OCI-LY1 (cell line): ENCODE measurements at regions not wholly inside any gene's neighbourhood (a gene's known extent, or its start where the extent isn't known, plus 50 kb on each side); places are given as distances from the start of the nearest gene placed in this dataset.

Experiments used
- EZH2 ChIP-seq: fragments of 200-600 bp; sonication (generic), shearing (Covaris generic); IDR thresholded peaks from 2 replicates; pipeline ENCODE4 v1.8.0; 2017; ENCODE audit warnings: borderline replicate concordance, mixed run types, mild to moderate bottlenecking, antibody characterized with exemption, low read length, moderate library complexity, mixed read lengths
- TF ChIP-seq, protein P1 (sequence below): fragments of 200-600 bp; sonication (generic), shearing (Covaris generic); IDR thresholded peaks from 2 replicates; pipeline ENCODE4 v1.5.1; 2017; ENCODE audit warnings: mild to moderate bottlenecking, antibody characterized with exemption, low read length, moderate library complexity, mixed read lengths

DNA sequence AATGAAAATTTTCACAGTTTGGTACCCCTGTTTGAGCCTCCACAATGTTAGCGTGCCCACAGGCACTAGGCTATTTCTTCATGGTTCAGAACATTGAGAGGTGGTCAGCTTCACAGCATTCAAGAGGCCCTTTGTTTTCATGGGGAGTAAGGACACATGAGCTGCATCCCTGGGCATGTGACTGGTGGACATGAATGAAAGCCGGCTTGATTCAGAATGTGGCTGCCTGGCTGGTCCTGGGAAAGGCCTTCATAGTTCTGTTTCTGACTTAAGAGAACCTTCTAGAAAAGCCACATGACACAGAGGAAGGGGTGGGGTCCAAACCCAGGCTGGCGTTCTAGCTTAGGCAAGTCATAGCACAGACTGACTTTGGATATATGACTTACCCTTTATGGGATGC, 420.6 kb downstream of the CMPK2 start:
- no peak for TF ChIP-seq EZH2
- TF ChIP-seq, protein P1, sequence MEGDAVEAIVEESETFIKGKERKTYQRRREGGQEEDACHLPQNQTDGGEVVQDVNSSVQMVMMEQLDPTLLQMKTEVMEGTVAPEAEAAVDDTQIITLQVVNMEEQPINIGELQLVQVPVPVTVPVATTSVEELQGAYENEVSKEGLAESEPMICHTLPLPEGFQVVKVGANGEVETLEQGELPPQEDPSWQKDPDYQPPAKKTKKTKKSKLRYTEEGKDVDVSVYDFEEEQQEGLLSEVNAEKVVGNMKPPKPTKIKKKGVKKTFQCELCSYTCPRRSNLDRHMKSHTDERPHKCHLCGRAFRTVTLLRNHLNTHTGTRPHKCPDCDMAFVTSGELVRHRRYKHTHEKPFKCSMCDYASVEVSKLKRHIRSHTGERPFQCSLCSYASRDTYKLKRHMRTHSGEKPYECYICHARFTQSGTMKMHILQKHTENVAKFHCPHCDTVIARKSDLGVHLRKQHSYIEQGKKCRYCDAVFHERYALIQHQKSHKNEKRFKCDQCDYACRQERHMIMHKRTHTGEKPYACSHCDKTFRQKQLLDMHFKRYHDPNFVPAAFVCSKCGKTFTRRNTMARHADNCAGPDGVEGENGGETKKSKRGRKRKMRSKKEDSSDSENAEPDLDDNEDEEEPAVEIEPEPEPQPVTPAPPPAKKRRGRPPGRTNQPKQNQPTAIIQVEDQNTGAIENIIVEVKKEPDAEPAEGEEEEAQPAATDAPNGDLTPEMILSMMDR: no peak
